CD14-positive monocyte (primary cell): ENCODE measurements at regions not wholly inside any gene's neighbourhood (a gene's known extent, or its start where the extent isn't known, plus 50 kb on each side); places are given as distances from the start of the nearest gene placed in this dataset.

ENCODE experiments used
- DNase-seq, 3 donors: peaks; one replicate each; pipeline ENCODE4 v3.0.0-alpha.2; 2011 to 2022
- H2AFZ ChIP-seq: 2 replicates; pipeline ENCODE4 v1.6.0; 2012; ENCODE audit warnings: mild to moderate bottlenecking, low read depth, low read length, inconsistent platforms; ENCODE audit not compliant: insufficient read depth, poor library complexity, severe bottlenecking
- H3K27ac ChIP-seq, 2 donors: 1 replicate in 1 of 2; 2 replicates in 1 of 2; pipeline ENCODE4 v1.5.1; 2012 to 2013; ENCODE audit warnings: low read length in 2 of 2, control low read depth in 1 of 2, inconsistent platforms in 1 of 2, low read depth in 1 of 2, mild to moderate bottlenecking in 1 of 2
- H3K27me3 ChIP-seq, 2 donors: one replicate each; pipeline versions ENCODE4 v1.6.0 to v1.6.1; 2011 to 2013; ENCODE audit warnings: low read length in 2 of 2; ENCODE audit not compliant: control insufficient read depth in 2 of 2, insufficient read depth in 2 of 2
- H3K36me3 ChIP-seq, 2 donors: replicated peaks in 1 of 2; 1 replicate in 1 of 2; 2 replicates in 1 of 2; pipeline versions ENCODE4 v1.5.1 to v1.6.1; 2012 to 2013; ENCODE audit warnings: low read length in 2 of 2, control low read depth in 1 of 2, inconsistent platforms in 1 of 2, mild to moderate bottlenecking in 1 of 2; ENCODE audit not compliant: insufficient read depth in 2 of 2, control insufficient read depth in 1 of 2
- H3K4me1 ChIP-seq, 2 donors: 1 replicate in 1 of 2; 2 replicates in 1 of 2; pipeline versions ENCODE4 v1.5.1 to v1.6.1; 2012 to 2013; ENCODE audit warnings: low read length in 2 of 2, control low read depth in 1 of 2, inconsistent platforms in 1 of 2, mild to moderate bottlenecking in 1 of 2, moderate library complexity in 1 of 2; ENCODE audit not compliant: insufficient read depth in 2 of 2, control insufficient read depth in 1 of 2
- H3K4me2 ChIP-seq: replicated peaks from 2 replicates; pipeline ENCODE3; 2012; ENCODE audit warnings: low read length, moderate library complexity, mild to moderate bottlenecking; ENCODE audit not compliant: poor library complexity, severe bottlenecking; ENCODE audit errors: extremely low read depth
- H3K4me3 ChIP-seq, 3 experiments: fragments of 200-600 bp in 1 of 3; sonication (generic) in 1 of 3; replicated peaks in 1 of 3; 1 replicate in 2 of 3; 2 replicates in 1 of 3; pipeline ENCODE4 v1.5.1; 2011 to 2013; ENCODE audit warnings: low read length in 3 of 3, mild to moderate bottlenecking in 3 of 3, control low read depth in 2 of 3, low read depth in 2 of 3, inconsistent platforms in 1 of 3, moderate library complexity in 1 of 3
- H3K79me2 ChIP-seq: 2 replicates; pipeline ENCODE4 v1.6.0; 2012; ENCODE audit warnings: mild to moderate bottlenecking, control low read depth, inconsistent platforms, low read length, moderate library complexity; ENCODE audit not compliant: insufficient read depth
- H3K9ac ChIP-seq: 2 replicates; pipeline ENCODE4 v1.6.0; 2017; ENCODE audit warnings: low read length, mild to moderate bottlenecking; ENCODE audit not compliant: insufficient read depth, poor library complexity, severe bottlenecking
- H3K9me3 ChIP-seq, 2 donors: replicated peaks in 1 of 2; 1 replicate in 1 of 2; 2 replicates in 1 of 2; pipeline versions ENCODE4 v1.5.1 to v1.6.1; 2012 to 2013; ENCODE audit warnings: low read length in 2 of 2, control low read depth in 1 of 2; ENCODE audit not compliant: control insufficient read depth in 1 of 2, insufficient read depth in 1 of 2
- H4K20me1 ChIP-seq: 2 replicates; pipeline ENCODE4 v1.6.0; 2012; ENCODE audit warnings: mild to moderate bottlenecking, low read length, control low read depth, moderate library complexity; ENCODE audit not compliant: insufficient read depth
- H3K27ac Mint-ChIP-seq, 7 donors: one replicate each; pipeline ENCODE4 v1.8.0; 2020; ENCODE audit warnings: mild to moderate bottlenecking in 7 of 7, mixed read lengths in 7 of 7, moderate library complexity in 6 of 7, inconsistent platforms in 2 of 7
- H3K27me3 Mint-ChIP-seq, 3 donors: one replicate each; pipeline ENCODE4 v1.8.0; 2021 to 2022; ENCODE audit warnings: low read depth in 3 of 3, mild to moderate bottlenecking in 3 of 3, mixed read lengths in 3 of 3, moderate library complexity in 3 of 3, inconsistent platforms in 1 of 3
- H3K36me3 Mint-ChIP-seq, 2 donors: one replicate each; pipeline ENCODE4 v1.8.0; 2020; ENCODE audit warnings: mixed read lengths in 2 of 2, inconsistent platforms in 1 of 2, mild to moderate bottlenecking in 1 of 2
- H3K4me1 Mint-ChIP-seq: one replicate; pipeline ENCODE4 v1.8.0; 2020; ENCODE audit warnings: mild to moderate bottlenecking, mixed read lengths
- H3K4me3 Mint-ChIP-seq, 2 donors: one replicate each; pipeline ENCODE4 v1.8.0; 2020; ENCODE audit warnings: mild to moderate bottlenecking in 2 of 2, mixed read lengths in 2 of 2, moderate library complexity in 1 of 2
- H3K9me3 Mint-ChIP-seq, 7 donors: one replicate each; pipeline ENCODE4 v1.8.0; 2020 to 2022; ENCODE audit warnings: mixed read lengths in 7 of 7, mild to moderate bottlenecking in 6 of 7, moderate library complexity in 6 of 7, inconsistent platforms in 2 of 7
- WGBS: methylation state at CpG from one replicate; pipeline ENCODE4 v1.1.5; 2013; ENCODE audit warnings: missing lambda C conversion rate; ENCODE audit not compliant: insufficient coverage; 5-methylcytosine and 5-hydroxymethylcytosine counted together
- intact Hi-C, 2 donors: fragments of 100-400 bp; cut with micrococcal nuclease; formaldehyde crosslinking; loops; one replicate each; pipeline versions ENCODE4 v1.15.0 to v1.15.1; 2023
- TF ChIP-seq, protein P1 (sequence below): fragments of 200-600 bp; IDR thresholded peaks from one replicate; pipeline ENCODE4 v1.8.0; 2022; ENCODE audit warnings: antibody characterized with exemption, mild to moderate bottlenecking

DNA sequence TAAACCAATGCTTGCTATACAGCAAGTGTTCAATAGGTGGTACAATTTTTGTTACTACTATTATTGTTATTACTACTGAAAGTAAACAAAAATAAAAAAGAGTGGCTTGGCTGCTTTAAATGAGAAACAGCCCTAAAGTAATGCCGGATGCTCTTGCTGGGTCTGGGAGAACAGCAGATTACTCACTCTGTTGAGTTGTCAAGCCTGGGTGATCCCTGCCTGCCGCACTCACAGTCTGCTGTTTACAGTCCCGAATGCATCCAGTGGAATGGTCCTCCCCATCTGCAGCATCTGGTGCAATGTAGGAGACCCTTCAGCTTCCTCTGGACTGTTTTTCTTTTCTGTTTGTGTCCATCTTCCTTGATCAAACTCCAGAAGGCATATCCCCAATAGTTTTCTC is 102.7 kb upstream of the IVNS1ABP start:
- H3K4me3 ChIP-seq: no peak overlapping the region
- no peak overlapping the region for H3K4me2 ChIP-seq
- H3K4me1 ChIP-seq: peaks cover 25% of the 10 kb centered on the region in 2 donors
- H4K20me1 ChIP-seq: no peaks in the 10 kb centered on the region
- no peaks in the 10 kb centered on the region for H3K36me3 ChIP-seq
- no peaks in the 10 kb centered on the region for H3K79me2 ChIP-seq
- Mint-ChIP-seq H3K36me3 (no peaks in the 10 kb centered on the region), H3K4me1 (peaks cover 34% of the 10 kb centered on the region), H3K27me3 (no peaks in the 10 kb centered on the region), H3K4me3 (peak overlapping the region in 1 of 2 donors; percentile 16), H3K27ac (peak overlapping the region; percentile 90 to 97 (median 93)), H3K9me3 (peaks cover 0 to 3% (median 0%) of the 10 kb centered on the region in 7 donors)
- WGBS: 94% methylated on average over 2 of the region's 3 CpGs
- no peak overlapping the region for H3K9ac ChIP-seq
- TF ChIP-seq, protein P1, sequence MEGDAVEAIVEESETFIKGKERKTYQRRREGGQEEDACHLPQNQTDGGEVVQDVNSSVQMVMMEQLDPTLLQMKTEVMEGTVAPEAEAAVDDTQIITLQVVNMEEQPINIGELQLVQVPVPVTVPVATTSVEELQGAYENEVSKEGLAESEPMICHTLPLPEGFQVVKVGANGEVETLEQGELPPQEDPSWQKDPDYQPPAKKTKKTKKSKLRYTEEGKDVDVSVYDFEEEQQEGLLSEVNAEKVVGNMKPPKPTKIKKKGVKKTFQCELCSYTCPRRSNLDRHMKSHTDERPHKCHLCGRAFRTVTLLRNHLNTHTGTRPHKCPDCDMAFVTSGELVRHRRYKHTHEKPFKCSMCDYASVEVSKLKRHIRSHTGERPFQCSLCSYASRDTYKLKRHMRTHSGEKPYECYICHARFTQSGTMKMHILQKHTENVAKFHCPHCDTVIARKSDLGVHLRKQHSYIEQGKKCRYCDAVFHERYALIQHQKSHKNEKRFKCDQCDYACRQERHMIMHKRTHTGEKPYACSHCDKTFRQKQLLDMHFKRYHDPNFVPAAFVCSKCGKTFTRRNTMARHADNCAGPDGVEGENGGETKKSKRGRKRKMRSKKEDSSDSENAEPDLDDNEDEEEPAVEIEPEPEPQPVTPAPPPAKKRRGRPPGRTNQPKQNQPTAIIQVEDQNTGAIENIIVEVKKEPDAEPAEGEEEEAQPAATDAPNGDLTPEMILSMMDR: no peak
- peak in 1 of 3 donors; percentile 42 for DNase-seq
- H3K9me3 ChIP-seq: no peaks in the 10 kb centered on the region
- no peaks in the 10 kb centered on the region for H3K27me3 ChIP-seq
- peak overlapping the region; percentile 55 to 80 for H3K27ac ChIP-seq
- no peak overlapping the region for H2AFZ ChIP-seq
- intact Hi-C loops: no loop called here

DNA sequence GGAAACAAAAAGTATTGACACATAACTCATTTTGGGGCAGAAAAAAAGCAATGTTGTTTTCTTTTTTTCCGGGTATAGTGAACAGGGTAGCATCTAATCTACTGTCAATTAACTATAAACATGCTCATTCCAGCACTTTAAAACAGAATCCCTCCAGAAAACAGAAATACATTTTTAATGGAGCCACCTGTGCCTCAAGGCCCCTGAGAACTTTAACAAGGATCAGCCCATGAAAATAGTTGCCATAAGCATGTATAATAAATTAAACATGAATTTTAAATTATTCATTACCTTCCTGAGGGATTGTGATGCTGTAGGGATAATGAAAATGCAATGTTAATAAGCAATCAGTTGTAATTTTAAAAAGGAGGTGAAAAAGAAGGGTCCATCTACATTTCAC is 101.4 kb upstream of the IVNS1ABP start:
- Histone ChIP-seq H3K4me3 (no peak overlapping the region), H3K9ac (no peak overlapping the region), H4K20me1 (no peaks in the 10 kb centered on the region), H3K4me1 (peaks cover 25% of the 10 kb centered on the region in 2 donors), H2AFZ (no peak overlapping the region), H3K9me3 (no peaks in the 10 kb centered on the region), H3K27me3 (no peaks in the 10 kb centered on the region), H3K79me2 (no peaks in the 10 kb centered on the region), H3K36me3 (no peaks in the 10 kb centered on the region), H3K27ac (no peak overlapping the region), H3K4me2 (no peak overlapping the region)
- H3K4me3 Mint-ChIP-seq: no peak overlapping the region
- H3K27me3 Mint-ChIP-seq: no peaks in the 10 kb centered on the region
- no peak for DNase-seq
- H3K27ac Mint-ChIP-seq: peak overlapping the region in 1 of 7 donors; percentile 41
- no CpG with 5 or more reads among the region's 1 CpG for WGBS
- TF ChIP-seq, protein P1: no peak
- H3K36me3 Mint-ChIP-seq: no peaks in the 10 kb centered on the region
- intact Hi-C loops: no loop called here
- H3K9me3 Mint-ChIP-seq: peaks cover 0 to 3% (median 0%) of the 10 kb centered on the region in 7 donors
- H3K4me1 Mint-ChIP-seq: peaks cover 31% of the 10 kb centered on the region
